Left kidney (tissue), 1 donor: ENCODE measurements at regions not wholly inside any gene's neighbourhood (a gene's known extent, or its start where the extent isn't known, plus 50 kb on each side); places are given as distances from the start of the nearest gene placed in this dataset.

Source experiments
- DNase-seq: peaks from one replicate; pipeline ENCODE4 v3.0.0-alpha.2; 2013

DNA sequence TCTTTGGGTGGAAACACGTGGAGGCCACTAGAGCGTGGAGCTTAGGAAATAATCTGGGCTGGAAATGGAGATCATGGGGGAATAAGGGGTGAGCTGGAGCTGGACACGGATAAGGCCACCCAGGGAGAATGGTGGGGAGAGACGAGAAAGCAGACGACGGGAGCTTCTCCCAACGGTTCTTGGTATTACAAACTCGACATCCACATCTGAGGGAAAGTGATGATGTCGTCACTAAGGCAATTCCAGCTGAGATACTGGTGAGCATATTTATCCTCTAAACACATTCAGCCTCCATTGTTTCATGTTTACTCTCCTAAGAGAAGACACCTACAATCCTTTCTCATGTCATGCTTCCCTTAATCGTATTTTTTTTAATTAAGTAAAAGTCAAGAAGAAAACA lies 50.2 kb upstream of the SNX9 start:
- no peak for DNase-seq
